H1 (cell line): ENCODE measurements at regions not wholly inside any gene's neighbourhood (a gene's known extent, or its start where the extent isn't known, plus 50 kb on each side); places are given as distances from the start of the nearest gene placed in this dataset.

ENCODE experiments used
- CTCF ChIA-PET: fragments of 300-600 bp; sonication (Branson Sonifier 250); formaldehyde crosslinking; loops from one replicate; lab custom pipeline; 2021; ENCODE audit not compliant: partially characterized antibody; lab: Charles Lee
- POLR2A ChIA-PET: fragments of 300-600 bp; sonication (Branson Sonifier 250); formaldehyde crosslinking; loops from one replicate; lab custom pipeline; 2021; ENCODE audit warnings: inconsistent platforms; ENCODE audit not compliant: partially characterized antibody; lab: Charles Lee
- DNase-seq, 2 experiments: peaks; one replicate each; pipeline versions ENCODE4 v3.0.0 to v3.0.0-alpha.2; 2010 to 2022; ENCODE audit warnings: low spot score in 2 of 2, low read depth in 1 of 2, mixed read lengths in 1 of 2
- FAIRE-seq: peaks from 2 replicates; lab custom pipeline; 2011; peaks lifted over from hg19 to GRCh38; lab: Jason Lieb, UNC
- H2AFZ ChIP-seq: 2 replicates; pipeline ENCODE4 v1.8.1; 2012; ENCODE audit warnings: low read length, inconsistent platforms
- H2AK5ac ChIP-seq: 2 replicates; pipeline ENCODE4 v1.6.1; 2013; ENCODE audit warnings: low read depth, low read length
- H2BK120ac ChIP-seq: replicated peaks from 2 replicates; pipeline ENCODE3; 2013; ENCODE audit warnings: low read depth, low read length, inconsistent platforms
- H2BK12ac ChIP-seq: 2 replicates; pipeline ENCODE4 v1.6.1; 2013; ENCODE audit warnings: low read depth, low read length
- H2BK15ac ChIP-seq: 2 replicates; pipeline ENCODE4 v1.6.1; 2013; ENCODE audit warnings: low read length
- H2BK20ac ChIP-seq: 2 replicates; pipeline ENCODE4 v1.6.1; 2013; ENCODE audit warnings: low read length
- H2BK5ac ChIP-seq: 2 replicates; pipeline ENCODE4 v1.6.1; 2013; ENCODE audit warnings: low read depth, low read length
- H3K14ac ChIP-seq: 2 replicates; pipeline ENCODE4 v1.6.1; 2013; ENCODE audit warnings: inconsistent platforms; ENCODE audit not compliant: insufficient read length
- H3K18ac ChIP-seq: 2 replicates; pipeline ENCODE4 v1.6.1; 2013; ENCODE audit warnings: low read length; ENCODE audit errors: extremely low read depth
- H3K23ac ChIP-seq: 2 replicates; pipeline ENCODE4 v1.6.1; 2013; ENCODE audit warnings: inconsistent platforms; ENCODE audit not compliant: insufficient read length
- H3K23me2 ChIP-seq: 2 replicates; pipeline ENCODE4 v1.6.1; 2013; ENCODE audit warnings: low read depth, low read length
- H3K27ac ChIP-seq: 2 replicates; pipeline ENCODE4 v1.6.1; 2011; ENCODE audit warnings: low read depth, low read length, inconsistent platforms
- H3K27me3 ChIP-seq, 4 experiments: replicated peaks in 1 of 4; 1 replicate in 1 of 4; 2 replicates in 3 of 4; pipeline versions ENCODE4 v1.6.1 to v1.8.1; 2011 to 2013; ENCODE audit warnings: low read length in 3 of 4, mild to moderate bottlenecking in 3 of 4, inconsistent platforms in 2 of 4, mixed read lengths in 2 of 4, moderate library complexity in 1 of 4; ENCODE audit not compliant: control insufficient read depth in 3 of 4, insufficient read depth in 3 of 4; ENCODE audit errors: extremely low read depth in 1 of 4
- H3K36me3 ChIP-seq, 4 experiments: 2 replicates each; pipeline versions ENCODE4 v1.6.1 to v1.8.1; 2011 to 2013; ENCODE audit warnings: mild to moderate bottlenecking in 4 of 4, low read length in 3 of 4, moderate library complexity in 2 of 4, control low read depth in 1 of 4, inconsistent platforms in 1 of 4; ENCODE audit not compliant: insufficient read depth in 4 of 4, control insufficient read depth in 2 of 4
- H3K4ac ChIP-seq: replicated peaks from 2 replicates; pipeline ENCODE3; 2013; ENCODE audit warnings: low read length, low read depth, mixed read lengths, inconsistent platforms; ENCODE audit not compliant: insufficient read length
- H3K4me1 ChIP-seq, 4 experiments: replicated peaks in 1 of 4; 1 replicate in 1 of 4; 2 replicates in 3 of 4; pipeline versions ENCODE4 v1.6.1 to v1.8.1; 2011 to 2013; ENCODE audit warnings: low read length in 3 of 4, inconsistent platforms in 2 of 4, mixed read lengths in 1 of 4; ENCODE audit not compliant: insufficient read depth in 4 of 4, control insufficient read depth in 3 of 4
- H3K4me2 ChIP-seq, 2 experiments: 2 replicates each; pipeline versions ENCODE4 v1.6.1 to v1.8.1; 2011 to 2013; ENCODE audit warnings: low read depth in 2 of 2, low read length in 2 of 2, control low read depth in 1 of 2, inconsistent platforms in 1 of 2, mild to moderate bottlenecking in 1 of 2; ENCODE audit not compliant: insufficient read depth in 1 of 2
- H3K4me3 ChIP-seq, 4 experiments: fragments of 200-600, 300-600 bp in 1 of 4; sonication (generic), shearing (Covaris generic), sonication (Bioruptor Twin) in 1 of 4; 2 replicates each; pipeline versions ENCODE4 v1.5.1 to v1.8.1; 2011 to 2016; ENCODE audit warnings: low read length in 4 of 4, low read depth in 3 of 4, control low read depth in 2 of 4, inconsistent platforms in 2 of 4, mild to moderate bottlenecking in 2 of 4, mixed read lengths in 1 of 4, moderate library complexity in 1 of 4; ENCODE audit not compliant: insufficient read depth in 2 of 4; ENCODE audit errors: extremely low read depth in 1 of 4
- H3K56ac ChIP-seq: replicated peaks from 2 replicates; pipeline ENCODE3; 2013; ENCODE audit warnings: low read depth, mild to moderate bottlenecking, mixed read lengths, low read length, inconsistent platforms; ENCODE audit not compliant: insufficient read length
- H3K79me1 ChIP-seq: 2 replicates; pipeline ENCODE4 v1.6.1; 2013; ENCODE audit warnings: low read depth, low read length, control low read depth
- H3K79me2 ChIP-seq, 2 experiments: 2 replicates each; pipeline versions ENCODE4 v1.6.1 to v1.8.1; 2012 to 2013; ENCODE audit warnings: low read length in 2 of 2, mild to moderate bottlenecking in 2 of 2, inconsistent platforms in 1 of 2; ENCODE audit not compliant: insufficient read depth in 2 of 2, control insufficient read depth in 1 of 2
- H3K9ac ChIP-seq, 4 experiments: replicated peaks in 1 of 4; 1 replicate in 1 of 4; 2 replicates in 3 of 4; pipeline versions ENCODE4 v1.6.1 to v1.8.1; 2011 to 2013; ENCODE audit warnings: low read depth in 3 of 4, low read length in 3 of 4, control low read depth in 2 of 4, mild to moderate bottlenecking in 2 of 4, moderate library complexity in 2 of 4, inconsistent platforms in 1 of 4; ENCODE audit errors: extremely low read depth in 1 of 4
- H3K9me3 ChIP-seq, 2 experiments: 2 replicates each; pipeline versions ENCODE4 v1.6.1 to v1.8.1; 2012 to 2013; ENCODE audit warnings: mild to moderate bottlenecking in 2 of 2, moderate library complexity in 2 of 2, control low read depth in 1 of 2, inconsistent platforms in 1 of 2, low read depth in 1 of 2, low read length in 1 of 2, mixed read lengths in 1 of 2; ENCODE audit not compliant: insufficient read depth in 2 of 2
- H4K20me1 ChIP-seq, 2 experiments: replicated peaks in 1 of 2; 2 replicates each; pipeline versions ENCODE3 to v1.8.1; 2011 to 2013; ENCODE audit warnings: inconsistent platforms in 2 of 2, low read length in 2 of 2, mild to moderate bottlenecking in 1 of 2; ENCODE audit not compliant: insufficient read depth in 2 of 2, control insufficient read depth in 1 of 2
- H4K5ac ChIP-seq: 2 replicates; pipeline ENCODE4 v1.6.1; 2013; ENCODE audit warnings: low read length, low read depth, mixed read lengths, inconsistent platforms; ENCODE audit not compliant: insufficient read length
- H4K8ac ChIP-seq: 2 replicates; pipeline ENCODE4 v1.8.0; 2013; ENCODE audit warnings: mild to moderate bottlenecking, moderate library complexity, low read length, inconsistent platforms; ENCODE audit not compliant: insufficient read depth; ENCODE audit errors: extremely low read depth
- H4K91ac ChIP-seq: replicated peaks from 2 replicates; pipeline ENCODE3; 2013; ENCODE audit warnings: low read length, mixed read lengths, inconsistent platforms; ENCODE audit not compliant: insufficient read length
- ATF3 ChIP-seq: IDR thresholded peaks from 2 replicates; pipeline ENCODE4 v1.6.1; 2011; ENCODE audit warnings: low read depth, mild to moderate bottlenecking, low read length; ENCODE audit not compliant: insufficient read depth
- EP300 ChIP-seq, 2 experiments: IDR thresholded peaks; 1 replicate in 1 of 2; 2 replicates in 1 of 2; pipeline ENCODE4 v1.6.1; 2011 to 2012; ENCODE audit warnings: low read depth in 2 of 2, low read length in 2 of 2, mild to moderate bottlenecking in 2 of 2, borderline replicate concordance in 1 of 2, inconsistent platforms in 1 of 2, moderate library complexity in 1 of 2
- JUN ChIP-seq: IDR thresholded peaks from 2 replicates; pipeline ENCODE4 v1.6.1; 2011; ENCODE audit warnings: low read depth, mild to moderate bottlenecking, improper control_type of control experiment, low read length
- KDM5A ChIP-seq: fragments of 200-600 bp; IDR thresholded peaks from 2 replicates; pipeline ENCODE4 v1.7.1; 2012; ENCODE audit warnings: mild to moderate bottlenecking, low read length, inconsistent platforms, mixed read lengths
- POLR2A ChIP-seq, 2 experiments: IDR thresholded peaks; 1 replicate in 1 of 2; 2 replicates in 1 of 2; pipeline ENCODE4 v1.6.1; 2011; ENCODE audit warnings: low read depth in 2 of 2, low read length in 2 of 2, mild to moderate bottlenecking in 2 of 2; ENCODE audit errors: control extremely low read depth in 1 of 2
- RBBP5 ChIP-seq: IDR thresholded peaks from 2 replicates; pipeline ENCODE4 v1.7.1; 2012; ENCODE audit warnings: low read depth, mild to moderate bottlenecking, inconsistent platforms, low read length, moderate library complexity, borderline replicate concordance
- SP2 ChIP-seq: IDR thresholded peaks from 2 replicates; pipeline ENCODE4 v1.6.1; 2012; ENCODE audit warnings: mild to moderate bottlenecking, low read length, inconsistent platforms
- TCF12 ChIP-seq: IDR thresholded peaks from 2 replicates; pipeline ENCODE4 v1.6.1; 2011; ENCODE audit warnings: low read depth, mild to moderate bottlenecking, low read length
- USF2 ChIP-seq: IDR thresholded peaks from 2 replicates; pipeline ENCODE4 v1.6.1; 2011; ENCODE audit warnings: low read length, improper control_type of control experiment
- WGBS, 2 experiments: shearing (Covaris generic) in 1 of 2; methylation state at CpG; one replicate each; pipeline versions ENCODE4 v1.1.6 to v1.1.7; 2013 to 2015; ENCODE audit warnings: low lambda C conversion rate in 2 of 2, mixed read lengths in 2 of 2, inconsistent platforms in 1 of 2, low coverage in 1 of 2, missing lambda C conversion rate in 1 of 2; ENCODE audit not compliant: insufficient replicate concordance in 2 of 2, insufficient coverage in 1 of 2, insufficient read length in 1 of 2; ENCODE audit errors: extremely low coverage in 1 of 2, missing lambda C conversion rate in 1 of 2; 5-methylcytosine and 5-hydroxymethylcytosine counted together

GRCh38 chrX:13906093-13906492 is 89.2 kb upstream of the GPM6B start:
- H4K91ac ChIP-seq = no peak overlapping the region
- no peaks in the 10 kb centered on the region for H3K23me2 ChIP-seq
- H2BK5ac ChIP-seq = no peak overlapping the region
- H4K5ac ChIP-seq = no peak overlapping the region
- WGBS, 2 experiments = no CpG with 5 or more reads among the region's 1 CpG
- H2BK15ac ChIP-seq = no peak overlapping the region
- no peak overlapping the region for H4K8ac ChIP-seq
- no peak overlapping the region for H3K23ac ChIP-seq
- no peak overlapping the region for H3K4me3 ChIP-seq
- no peaks in the 10 kb centered on the region for H3K27me3 ChIP-seq
- H2AFZ ChIP-seq = no peak overlapping the region
- H3K79me1 ChIP-seq = no peaks in the 10 kb centered on the region
- H3K56ac ChIP-seq = no peak overlapping the region
- H3K14ac ChIP-seq = no peak overlapping the region
- no peak overlapping the region for H3K27ac ChIP-seq
- no peak overlapping the region for H3K9ac ChIP-seq
- no peaks in the 10 kb centered on the region for H4K20me1 ChIP-seq
- H3K18ac ChIP-seq = no peak overlapping the region
- H3K4ac ChIP-seq = no peak overlapping the region
- ChIA-PET CTCF (interaction anchor here (1.2 kb wide), 1 partner anchor 8 kb away, joined by 4 read pairs; no protein-coding TSS in a partner anchor), POLR2A (interaction anchor here (0.7 to 1.0 kb wide), 2 partner anchors 19 to 169 kb away, joined by 3 read pairs; no protein-coding TSS in a partner anchor)
- H2BK20ac ChIP-seq = no peak overlapping the region
- peaks cover 0 to 78% of the 10 kb centered on the region in 2 experiments; a peak in 3 of 4 replicates for H3K79me2 ChIP-seq
- no peaks in the 10 kb centered on the region for H3K9me3 ChIP-seq
- H2BK12ac ChIP-seq = no peak overlapping the region
- TF ChIP-seq USF2 (no peak), RBBP5 (no peak), EP300 (IDR thresholded peaks at IDR 0.05; ENCODE audit: borderline replicate concordance in 1 of 2, low read depth in 2 of 2, low read length in 2 of 2) (no peak), SP2 (no peak), TCF12 (no peak), POLR2A (IDR thresholded peaks at IDR 0.05; ENCODE audit: control extremely low read depth in 1 of 2, low read depth in 2 of 2, low read length in 2 of 2) (no peak), JUN (no peak), ATF3 (no peak), KDM5A (no peak)
- peaks cover 0 to 13% (median under 1%) of the 10 kb centered on the region in 4 experiments; a peak in 1 of 7 replicates for H3K4me1 ChIP-seq
- H2AK5ac ChIP-seq = no peak overlapping the region
- 0 out of 8 replicates have a peak, but pooled peaks cover 0 to 2% (median 0%) of the 10 kb centered on the region in 4 experiments for H3K36me3 ChIP-seq
- DNase-seq (no peak), FAIRE-seq (peak; percentile 39)
- H3K4me2 ChIP-seq = no peak overlapping the region
- H2BK120ac ChIP-seq = no peak overlapping the region
